Activated CD4-positive, alpha-beta T cell treated with anti-CD3 and anti-CD28 coated beads for 36 hours (primary cell): ENCODE measurements at regions not wholly inside any gene's neighbourhood (a gene's known extent, or its start where the extent isn't known, plus 50 kb on each side); places are given as distances from the start of the nearest gene placed in this dataset.

ENCODE experiments used
- ATAC-seq: fragments of 200-7000 bp; cut with Tn5 transposase; one replicate; pipeline ENCODE4 v1.10.0; 2021; ENCODE audit warnings: mild to moderate bottlenecking, moderate library complexity
- CTCF ChIA-PET: fragments of 350-600 bp; sonication (Branson Sonifier 250); formaldehyde crosslinking; loops from one replicate; lab custom pipeline; 2021; ENCODE audit warnings: antibody characterized with exemption; lab: Charles Lee
- POLR2A ChIA-PET: fragments of 350-600 bp; sonication (Branson Sonifier 250); formaldehyde crosslinking; loops from one replicate; lab custom pipeline; 2021; ENCODE audit warnings: antibody characterized with exemption, inconsistent platforms; lab: Charles Lee
- DNase-seq: peaks from one replicate; pipeline ENCODE4 v3.0.0-alpha.2; 2020
- H3K27ac Mint-ChIP-seq: one replicate; pipeline ENCODE4 v1.8.0; 2021; ENCODE audit warnings: mixed read lengths
- H3K27me3 Mint-ChIP-seq: one replicate; pipeline ENCODE4 v1.8.0; 2021; ENCODE audit warnings: mixed read lengths
- H3K36me3 Mint-ChIP-seq: one replicate; pipeline ENCODE4 v1.8.0; 2021; ENCODE audit warnings: low read depth, mixed read lengths
- H3K4me1 Mint-ChIP-seq: one replicate; pipeline ENCODE4 v1.8.0; 2021; ENCODE audit warnings: mixed read lengths
- H3K4me3 Mint-ChIP-seq: one replicate; pipeline ENCODE4 v1.8.0; 2021; ENCODE audit warnings: mild to moderate bottlenecking, moderate library complexity, mixed read lengths
- H3K9me3 Mint-ChIP-seq: one replicate; pipeline ENCODE4 v1.8.0; 2021; ENCODE audit warnings: low read depth, mixed read lengths
- intact Hi-C, 2 experiments: fragments of 100-400 bp; cut with DNase I in 1 of 2; cut with micrococcal nuclease in 1 of 2; formaldehyde crosslinking; loops; one replicate each; pipeline versions ENCODE4 v1.14.2 to v1.15.1; 2022 to 2024; cut with DNase I, micrococcal nuclease

GRCh38 chr14:101232340-101233020 lies 328.8 kb upstream of the DIO3 start:
- CTCF ChIA-PET = interaction anchor here (0.7 to 0.8 kb wide), 2 partner anchors 24 to 382 kb away, joined by 3 to 4 read pairs; no protein-coding TSS in a partner anchor
- intact Hi-C loops = no loop called here
- DNase-seq = no peak
- Mint-ChIP-seq H3K27ac (no peak overlapping the region), H3K4me3 (no peak overlapping the region), H3K36me3 (no peaks in the 10 kb centered on the region), H3K4me1 (no peaks in the 10 kb centered on the region), H3K9me3 (no peaks in the 10 kb centered on the region), H3K27me3 (peaks cover 7% of the 10 kb centered on the region)
- POLR2A ChIA-PET = no interaction called here
- ATAC-seq = no peak

GRCh38 chr14:101233021-101233366 lies 328.3 kb upstream of the DIO3 start:
- Mint-ChIP-seq H3K4me1 (no peaks in the 10 kb centered on the region), H3K36me3 (no peaks in the 10 kb centered on the region), H3K9me3 (no peaks in the 10 kb centered on the region), H3K4me3 (no peak overlapping the region), H3K27ac (no peak overlapping the region), H3K27me3 (peaks cover 7% of the 10 kb centered on the region)
- intact Hi-C loops = no loop called here
- ATAC-seq (no peak), DNase-seq (no peak)
- ChIA-PET POLR2A (no interaction called here), CTCF (interaction anchor here (0.7 to 0.8 kb wide), 2 partner anchors 23 to 382 kb away, joined by 3 to 4 read pairs; no protein-coding TSS in a partner anchor)

GRCh38 chr14:101233391-101233790 lies 327.9 kb upstream of the DIO3 start:
- ChIA-PET POLR2A (no interaction called here), CTCF (interaction anchor here (0.8 kb wide), 2 partner anchors 20 to 23 kb away, joined by 3 read pairs; no protein-coding TSS in a partner anchor)
- no peak overlapping the region for H3K4me3 Mint-ChIP-seq
- intact Hi-C loops = no loop called here
- DNase-seq (no peak), ATAC-seq (no peak)
- peaks cover 7% of the 10 kb centered on the region for H3K27me3 Mint-ChIP-seq
- H3K27ac Mint-ChIP-seq = no peak overlapping the region
- H3K36me3 Mint-ChIP-seq = no peaks in the 10 kb centered on the region
- H3K4me1 Mint-ChIP-seq = no peaks in the 10 kb centered on the region
- H3K9me3 Mint-ChIP-seq = no peaks in the 10 kb centered on the region

GRCh38 chr14:101233808-101234207 lies 327.5 kb upstream of the DIO3 start:
- intact Hi-C loops = loop anchor here (2.0 kb wide), 3 partner anchors 327 to 395 kb away; no protein-coding TSS in a partner anchor
- H3K27me3 Mint-ChIP-seq = peaks cover 7% of the 10 kb centered on the region
- no peak for ATAC-seq

GRCh38 chr14:101234244-101234937 lies 326.9 kb upstream of the DIO3 start:
- H3K27ac Mint-ChIP-seq = no peak overlapping the region
- intact Hi-C loops = loop anchor here (2.0 kb wide), 3 partner anchors 328 to 394 kb away; no protein-coding TSS in a partner anchor
- ChIA-PET POLR2A (no interaction called here), CTCF (interaction anchor here (0.8 to 1.0 kb wide), 3 partner anchors 11 to 231 kb away, joined by 3 to 6 read pairs (median 3); no protein-coding TSS in a partner anchor)
- H3K9me3 Mint-ChIP-seq = no peaks in the 10 kb centered on the region
- H3K4me1 Mint-ChIP-seq = no peaks in the 10 kb centered on the region
- DNase-seq (no peak), ATAC-seq (no peak)
- no peaks in the 10 kb centered on the region for H3K36me3 Mint-ChIP-seq
- H3K4me3 Mint-ChIP-seq = no peak overlapping the region
- H3K27me3 Mint-ChIP-seq = peaks cover 7% of the 10 kb centered on the region

More at GRCh38 chr14:101233808-101234207, 327.5 kb upstream of the DIO3 start:
- Mint-ChIP-seq H3K36me3 (no peaks in the 10 kb centered on the region), H3K27ac (no peak overlapping the region), H3K9me3 (no peaks in the 10 kb centered on the region), H3K4me3 (no peak overlapping the region), H3K4me1 (no peaks in the 10 kb centered on the region)
- DNase-seq = no peak
- ChIA-PET POLR2A (no interaction called here), CTCF (interaction anchor here (0.8 kb wide), 1 partner anchor 20 kb away, joined by 3 read pairs; no protein-coding TSS in a partner anchor)

GRCh38 chr14:101234999-101235334 lies 326.3 kb upstream of the DIO3 start:
- Mint-ChIP-seq H3K4me1 (no peaks in the 10 kb centered on the region), H3K27ac (no peak overlapping the region), H3K4me3 (no peak overlapping the region), H3K9me3 (no peaks in the 10 kb centered on the region), H3K27me3 (peaks cover 7% of the 10 kb centered on the region), H3K36me3 (no peaks in the 10 kb centered on the region)
- ChIA-PET CTCF (interaction anchor here (1.0 kb wide), 2 partner anchors 11 to 232 kb away, joined by 3 to 6 read pairs; no protein-coding TSS in a partner anchor), POLR2A (no interaction called here)
- intact Hi-C loops = loop anchor here (1.0 to 2.0 kb wide), 4 partner anchors 328 to 394 kb away; no protein-coding TSS in a partner anchor
- ATAC-seq (no peak), DNase-seq (no peak)

GRCh38 chr14:101235335-101236103 lies 325.8 kb upstream of the DIO3 start:
- Mint-ChIP-seq H3K9me3 (no peaks in the 10 kb centered on the region), H3K4me3 (no peak overlapping the region), H3K27me3 (peaks cover 7% of the 10 kb centered on the region), H3K36me3 (no peaks in the 10 kb centered on the region), H3K27ac (no peak overlapping the region), H3K4me1 (no peaks in the 10 kb centered on the region)
- ChIA-PET POLR2A (no interaction called here), CTCF (interaction anchor here (1.0 kb wide), 2 partner anchors 12 to 232 kb away, joined by 3 to 6 read pairs; no protein-coding TSS in a partner anchor)
- intact Hi-C loops = loop anchor here (1.0 to 2.0 kb wide), 4 partner anchors 329 to 393 kb away; no protein-coding TSS in a partner anchor
- DNase-seq = peak; percentile 70
- no peak for ATAC-seq

- ATAC-seq (no peak), DNase-seq (no peak)
- H3K9me3 Mint-ChIP-seq = no peaks in the 10 kb centered on the region
- intact Hi-C loops = no loop called here
- no peak overlapping the region for H3K4me3 Mint-ChIP-seq
- CTCF ChIA-PET = interaction anchor here (0.7 kb wide), 1 partner anchor 387 kb away, joined by 3 read pairs; no protein-coding TSS in a partner anchor
- POLR2A ChIA-PET = no interaction called here
- H3K27me3 Mint-ChIP-seq = peaks cover 10% of the 10 kb centered on the region
- no peaks in the 10 kb centered on the region for H3K36me3 Mint-ChIP-seq
- no peak overlapping the region for H3K27ac Mint-ChIP-seq
- no peaks in the 10 kb centered on the region for H3K4me1 Mint-ChIP-seq
These were observed 324.6 kb upstream of the DIO3 start for GRCh38 chr14:101236496-101237251.

GRCh38 chr14:101237252-101237616 lies 324.1 kb upstream of the DIO3 start:
- intact Hi-C loops = no loop called here
- CTCF ChIA-PET = interaction anchor here (0.6 kb wide), 1 partner anchor 107 kb away, joined by 4 read pairs; no protein-coding TSS in a partner anchor
- ATAC-seq (no peak), DNase-seq (no peak)
- H3K36me3 Mint-ChIP-seq = no peaks in the 10 kb centered on the region
- peaks cover 10% of the 10 kb centered on the region for H3K27me3 Mint-ChIP-seq
- H3K9me3 Mint-ChIP-seq = no peaks in the 10 kb centered on the region
- no peaks in the 10 kb centered on the region for H3K4me1 Mint-ChIP-seq
- H3K27ac Mint-ChIP-seq = no peak overlapping the region
- POLR2A ChIA-PET = no interaction called here
- no peak overlapping the region for H3K4me3 Mint-ChIP-seq

GRCh38 chr14:101239065-101239464 lies 322.2 kb upstream of the DIO3 start:
- Mint-ChIP-seq H3K27ac (no peak overlapping the region), H3K27me3 (peaks cover 15% of the 10 kb centered on the region), H3K4me3 (no peak overlapping the region), H3K36me3 (no peaks in the 10 kb centered on the region), H3K9me3 (no peaks in the 10 kb centered on the region), H3K4me1 (no peaks in the 10 kb centered on the region)
- POLR2A ChIA-PET = no interaction called here
- ATAC-seq (no peak), DNase-seq (no peak)
- CTCF ChIA-PET = interaction anchor here (1.1 kb wide), 1 partner anchor 20 kb away, joined by 3 read pairs; no protein-coding TSS in a partner anchor
- intact Hi-C loops = no loop called here
